Heart right ventricle (tissue), 16 donors: ENCODE measurements at regions not wholly inside any gene's neighbourhood (a gene's known extent, or its start where the extent isn't known, plus 50 kb on each side); places are given as distances from the start of the nearest gene placed in this dataset.

Experiments
- ATAC-seq, 8 donors: fragments of 200-7000 bp; cut with Tn5 transposase; one replicate each; pipeline ENCODE4 v1.9.1; 2020; ENCODE audit warnings: mild to moderate bottlenecking in 8 of 8, moderate library complexity in 8 of 8, moderate number of reproducible peaks in 1 of 8
- DNase-seq, 2 donors: peaks; one replicate each; pipeline ENCODE4 v3.0.0-alpha.2; 2020
- H3K27ac ChIP-seq, 10 donors: fragments of 200-600 bp; sonication (generic) in 2 of 10; one replicate each; pipeline versions ENCODE4 v1.5.0 to v1.8.0; 2020 to 2022; ENCODE audit warnings: mild to moderate bottlenecking in 3 of 10
- H3K27me3 ChIP-seq, 7 donors: fragments of 200-600 bp; one replicate each; pipeline ENCODE4 v1.8.0; 2021 to 2022; ENCODE audit warnings: mild to moderate bottlenecking in 2 of 7
- H3K36me3 ChIP-seq, 9 donors: fragments of 200-600 bp; sonication (generic) in 1 of 9; one replicate each; pipeline versions ENCODE4 v1.5.0 to v1.8.0; 2020 to 2022; ENCODE audit warnings: mild to moderate bottlenecking in 2 of 9
- H3K4me1 ChIP-seq, 9 donors: fragments of 200-600 bp; sonication (generic) in 1 of 9; one replicate each; pipeline versions ENCODE4 v1.5.0 to v1.8.0; 2020 to 2022; ENCODE audit warnings: mild to moderate bottlenecking in 4 of 9
- H3K4me3 ChIP-seq, 10 donors: fragments of 200-600 bp; sonication (generic) in 2 of 10; one replicate each; pipeline versions ENCODE4 v1.5.0 to v1.8.0; 2020 to 2022; ENCODE audit warnings: mild to moderate bottlenecking in 7 of 10, moderate library complexity in 2 of 10
- H3K9me3 ChIP-seq, 11 donors: fragments of 200-600 bp in 10 of 11; sonication (generic) in 2 of 11; one replicate each; pipeline versions ENCODE4 v1.5.0 to v1.8.0; 2013 to 2022; ENCODE audit warnings: mild to moderate bottlenecking in 2 of 11, control low read depth in 1 of 11, moderate library complexity in 1 of 11
- WGBS, 2 donors: extraction: QIAGEN DNeasy Blood & Tissue Kit; methylation state at CpG; one replicate each; pipeline ENCODE4 v1.1.7; 2013; ENCODE audit warnings: inconsistent platforms in 1 of 2; 5-methylcytosine and 5-hydroxymethylcytosine counted together
- intact Hi-C, 10 donors: fragments of 100-400 bp; cut with DNase I; formaldehyde crosslinking; loops; one replicate each; pipeline versions ENCODE4 v1.11.1 to v1.14.2; 2022
- TF ChIP-seq, protein P1 (sequence below), 9 donors: fragments of 200-600 bp; sonication (generic) in 2 of 9; IDR thresholded peaks; one replicate each; pipeline versions ENCODE4 v1.5.0 to v1.8.0; 2021 to 2022; ENCODE audit warnings: antibody characterized with exemption in 9 of 9, mild to moderate bottlenecking in 5 of 9, moderate library complexity in 1 of 9
- donor health status: Arrhythmogenic right ventricular cardiomyopathy.
- donor health status: ischemic (EF 13 %, LVEDD 7.1; RV severe dilation, severe dysfunction).
- donor health status: healthy with polysubstance abuse.
- donor health status: DM: no; HTN: yes; CAD: no.
- donor health status: DM: no; HTN: no; CAD: no.
- donor health status: ischemic (EF 25% LVEDD 6.9; RV normal size, moderate dysfunction).
- donor health status: ischemic (EF 25% LVEDD 5.7; RV mildly dilated, moderate dysfunction).
- donor health status: healthy.
- donor health status: DM: yes; HTN: yes; CAD: no.
- donor health status: Ischemic cardiomyopathy.
- donor health status: ischemic (EF 35%, LVEDD 5.7; RV mildly dilated, moderate dysfunction).
- donor health status: nonischemic (EF 11% LVEDD 7.7; RV severe dilation, severe dysfunction).
- donor health status: DM: yes; HTN: yes; CAD: no.
- donor health status: PGD.
- donor health status: ischemic (EF 29% LVEDD 5.4; RV normal size, mild dysfunction).
- donor health status: nonischemic (EF 23%, LVEDD 6.1; RV moderate dilation, normal function).

DNA sequence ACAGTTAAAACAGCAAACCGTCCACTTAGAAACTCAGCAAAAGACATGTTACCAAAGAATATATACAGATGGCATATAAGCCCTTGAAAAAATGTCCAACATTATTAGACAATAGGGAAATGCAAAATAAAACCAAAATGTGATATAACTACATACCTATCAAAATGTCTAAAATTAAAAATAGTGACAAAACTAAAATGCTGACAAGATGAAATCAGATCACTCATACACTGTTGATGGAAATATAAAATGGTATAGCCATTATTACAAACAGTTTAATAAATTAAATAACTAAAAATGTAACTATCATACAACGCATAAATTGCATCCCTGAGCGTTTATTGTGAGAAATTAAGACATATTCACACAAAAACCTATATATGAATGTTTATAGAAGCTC is 939.7 kb upstream of the ZWINT start:
- H3K27me3 ChIP-seq, result no peaks in the 10 kb centered on the region
- 76 to 85% methylated on average over 3 of the region's 3 CpGs for WGBS, 2 donors
- no peak for DNase-seq
- no peaks in the 10 kb centered on the region for H3K9me3 ChIP-seq
- TF ChIP-seq, protein P1, sequence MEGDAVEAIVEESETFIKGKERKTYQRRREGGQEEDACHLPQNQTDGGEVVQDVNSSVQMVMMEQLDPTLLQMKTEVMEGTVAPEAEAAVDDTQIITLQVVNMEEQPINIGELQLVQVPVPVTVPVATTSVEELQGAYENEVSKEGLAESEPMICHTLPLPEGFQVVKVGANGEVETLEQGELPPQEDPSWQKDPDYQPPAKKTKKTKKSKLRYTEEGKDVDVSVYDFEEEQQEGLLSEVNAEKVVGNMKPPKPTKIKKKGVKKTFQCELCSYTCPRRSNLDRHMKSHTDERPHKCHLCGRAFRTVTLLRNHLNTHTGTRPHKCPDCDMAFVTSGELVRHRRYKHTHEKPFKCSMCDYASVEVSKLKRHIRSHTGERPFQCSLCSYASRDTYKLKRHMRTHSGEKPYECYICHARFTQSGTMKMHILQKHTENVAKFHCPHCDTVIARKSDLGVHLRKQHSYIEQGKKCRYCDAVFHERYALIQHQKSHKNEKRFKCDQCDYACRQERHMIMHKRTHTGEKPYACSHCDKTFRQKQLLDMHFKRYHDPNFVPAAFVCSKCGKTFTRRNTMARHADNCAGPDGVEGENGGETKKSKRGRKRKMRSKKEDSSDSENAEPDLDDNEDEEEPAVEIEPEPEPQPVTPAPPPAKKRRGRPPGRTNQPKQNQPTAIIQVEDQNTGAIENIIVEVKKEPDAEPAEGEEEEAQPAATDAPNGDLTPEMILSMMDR (IDR thresholded peaks at IDR 0.05), result no peak
- H3K36me3 ChIP-seq, result no peaks in the 10 kb centered on the region
- no peak overlapping the region for H3K4me3 ChIP-seq
- no peak for ATAC-seq
- no peaks in the 10 kb centered on the region for H3K4me1 ChIP-seq
- H3K27ac ChIP-seq, result no peak overlapping the region
- intact Hi-C loops, result no loop called here

DNA sequence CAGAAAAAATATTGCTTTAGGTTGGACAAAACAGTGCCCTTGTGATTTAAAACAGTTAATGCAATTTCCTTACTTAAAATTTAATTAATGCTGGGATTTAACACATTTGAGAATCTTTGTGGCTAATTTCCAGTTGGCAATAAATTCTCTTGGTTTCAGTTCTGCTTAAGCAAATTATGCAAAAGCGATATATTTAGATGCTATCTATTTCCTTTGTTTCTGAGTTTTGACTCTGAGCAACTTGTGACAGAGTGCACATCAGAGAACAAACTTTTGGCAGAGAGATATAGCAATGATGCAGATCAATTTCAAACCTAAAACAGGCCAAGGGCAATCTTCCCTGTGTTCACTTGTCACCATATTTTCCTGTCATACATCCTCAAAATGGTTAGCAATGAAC is 933.6 kb upstream of the ZWINT start:
- ATAC-seq (no peak), DNase-seq (no peak)
- Histone ChIP-seq H3K9me3 (no peaks in the 10 kb centered on the region), H3K27me3 (no peaks in the 10 kb centered on the region), H3K36me3 (no peaks in the 10 kb centered on the region), H3K4me1 (no peaks in the 10 kb centered on the region), H3K4me3 (no peak overlapping the region), H3K27ac (no peak overlapping the region)
- WGBS, 2 donors, result 76 to 77% methylated on average over 1 of the region's 1 CpG
- TF ChIP-seq, protein P1 (IDR thresholded peaks at IDR 0.05), result no peak
- intact Hi-C loops, result no loop called here

DNA sequence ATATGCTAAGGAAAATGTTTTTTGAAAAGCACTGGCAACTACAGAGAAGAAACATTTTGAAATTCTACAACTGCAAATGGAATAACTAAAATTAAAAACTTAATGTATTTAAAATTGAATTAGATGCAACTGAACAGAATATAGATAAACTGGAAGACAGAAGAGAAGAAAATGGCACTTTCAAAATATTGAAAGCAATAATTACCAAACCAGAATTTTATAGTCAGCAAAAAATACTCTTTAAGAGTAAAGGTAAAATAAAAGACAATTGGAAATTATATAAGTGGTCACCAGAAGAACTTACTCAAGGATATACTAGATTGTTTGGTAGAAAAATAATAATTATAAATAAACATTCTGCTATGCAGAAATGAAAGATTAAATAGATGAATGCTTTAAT is 927.7 kb upstream of the ZWINT start:
- H3K27ac ChIP-seq, result no peak overlapping the region
- TF ChIP-seq, protein P1 (IDR thresholded peaks at IDR 0.05), result no peak
- H3K27me3 ChIP-seq, result no peaks in the 10 kb centered on the region
- DNase-seq, result no peak
- ATAC-seq, result no peak
- H3K4me3 ChIP-seq, result no peak overlapping the region
- H3K9me3 ChIP-seq, result peaks cover 0 to 15% (median 0%) of the 10 kb centered on the region in 11 donors
- no peaks in the 10 kb centered on the region for H3K36me3 ChIP-seq
- intact Hi-C loops, result no loop called here
- no peaks in the 10 kb centered on the region for H3K4me1 ChIP-seq

DNA sequence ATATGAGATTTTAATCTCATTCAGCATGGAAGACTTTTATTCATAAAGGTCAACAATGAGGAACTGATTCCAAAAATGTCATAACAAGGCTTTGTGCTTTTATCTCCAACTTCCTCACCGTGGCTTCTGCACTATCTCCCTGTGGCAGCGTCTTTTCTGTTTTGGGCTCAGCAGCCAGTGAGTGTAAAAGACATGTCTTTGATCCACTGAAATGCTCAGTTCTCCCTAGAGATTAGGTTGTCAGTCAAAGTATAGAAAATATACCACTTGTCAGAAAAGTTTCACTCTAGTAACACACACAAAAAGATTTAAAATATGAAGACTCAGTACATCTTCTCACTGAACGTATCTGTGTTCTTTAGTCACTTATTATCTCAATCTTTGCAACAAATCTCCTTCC is 901.8 kb upstream of the ZWINT start:
- Histone ChIP-seq H3K4me3 (no peak overlapping the region), H3K27me3 (no peaks in the 10 kb centered on the region), H3K4me1 (no peaks in the 10 kb centered on the region), H3K36me3 (no peaks in the 10 kb centered on the region), H3K27ac (no peak overlapping the region), H3K9me3 (peaks cover 0 to 4% (median 0%) of the 10 kb centered on the region in 11 donors)
- TF ChIP-seq, protein P1 (IDR thresholded peaks at IDR 0.05), result no peak
- no peak for ATAC-seq
- intact Hi-C loops, result no loop called here
- WGBS, 2 donors, result 6 to 13% methylated on average over 3 of the region's 3 CpGs
- DNase-seq, result no peak

DNA sequence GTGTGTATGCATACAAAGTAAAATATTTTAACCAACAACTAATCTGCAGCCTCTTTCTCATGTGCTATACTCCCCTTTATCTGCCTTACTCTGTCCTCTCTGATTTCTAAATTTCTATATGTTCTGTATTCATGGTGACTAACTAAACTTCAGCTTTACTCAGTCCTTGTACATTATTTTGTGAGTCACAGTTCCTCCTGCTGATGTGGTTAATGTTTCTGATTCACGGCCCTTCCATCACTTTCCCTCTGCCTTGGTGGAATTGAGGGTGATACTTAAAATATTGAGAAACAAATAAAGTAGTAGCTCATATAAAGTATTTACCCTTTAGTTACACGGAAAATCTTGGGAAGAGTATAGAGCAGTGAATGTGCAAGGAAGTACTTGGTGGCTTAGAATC is 899.1 kb upstream of the ZWINT start:
- TF ChIP-seq, protein P1 (IDR thresholded peaks at IDR 0.05), result no peak
- peaks cover 0 to 4% (median 0%) of the 10 kb centered on the region in 11 donors for H3K9me3 ChIP-seq
- no peaks in the 10 kb centered on the region for H3K27me3 ChIP-seq
- H3K4me1 ChIP-seq, result no peaks in the 10 kb centered on the region
- no peak for ATAC-seq
- H3K36me3 ChIP-seq, result no peaks in the 10 kb centered on the region
- H3K27ac ChIP-seq, result no peak overlapping the region
- DNase-seq, result no peak
- 81 to 84% methylated on average over 2 of the region's 2 CpGs for WGBS, 2 donors
- intact Hi-C loops, result no loop called here
- no peak overlapping the region for H3K4me3 ChIP-seq
